HG03064 (cell line): ENCODE measurements at regions not wholly inside any gene's neighbourhood (a gene's known extent, or its start where the extent isn't known, plus 50 kb on each side); places are given as distances from the start of the nearest gene placed in this dataset.

ENCODE experiments used
- ATAC-seq: cut with Tn5 transposase; IDR thresholded peaks from one replicate; pipeline ENCODE4 v1.9.1; 2021; ENCODE audit warnings: low read depth; ENCODE audit not compliant: unreplicated experiment

DNA sequence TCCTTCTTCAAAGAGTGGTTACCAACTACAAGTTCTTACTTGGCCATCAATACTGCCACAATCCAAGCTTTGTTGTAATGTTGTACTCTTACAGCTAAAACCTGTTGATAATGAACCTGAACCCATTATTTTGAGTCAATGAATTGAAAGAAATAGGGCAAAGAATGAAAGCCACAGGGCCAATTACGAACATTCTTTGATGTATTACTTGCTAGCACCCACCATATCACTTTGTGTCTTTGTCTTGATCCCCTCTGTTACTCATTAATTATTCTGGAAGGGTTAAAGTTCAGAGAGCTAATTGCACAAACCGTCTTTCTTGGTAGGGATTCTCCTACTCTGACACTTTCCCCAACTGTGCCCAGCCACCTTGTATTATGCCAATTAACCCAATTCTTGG lies 53.2 kb upstream of the TFEC start:
- ATAC-seq = no peak

DNA sequence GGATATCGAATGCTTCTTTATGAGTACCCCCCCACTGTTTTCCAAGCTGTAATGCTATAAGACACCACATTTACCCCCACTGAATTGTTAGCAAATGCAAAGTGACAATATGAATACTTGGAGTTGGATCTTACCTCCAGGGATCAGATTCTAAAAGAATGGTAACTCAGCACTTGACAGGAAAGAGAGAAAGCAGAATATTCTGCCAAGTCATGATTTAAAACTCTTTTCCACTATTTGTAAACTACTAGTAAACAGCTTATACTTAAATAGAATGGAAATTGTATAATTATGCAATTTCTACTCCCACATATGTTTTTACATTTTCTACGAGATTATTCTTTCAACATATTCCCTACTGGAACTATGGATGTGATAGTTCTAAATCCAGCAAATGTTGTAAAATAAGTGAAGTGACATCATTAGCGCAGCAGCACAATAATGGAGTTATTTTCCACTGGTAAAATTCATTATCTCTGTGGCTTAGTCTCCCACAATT lies 56.0 kb upstream of the TFEC start:
- no peak for ATAC-seq

DNA sequence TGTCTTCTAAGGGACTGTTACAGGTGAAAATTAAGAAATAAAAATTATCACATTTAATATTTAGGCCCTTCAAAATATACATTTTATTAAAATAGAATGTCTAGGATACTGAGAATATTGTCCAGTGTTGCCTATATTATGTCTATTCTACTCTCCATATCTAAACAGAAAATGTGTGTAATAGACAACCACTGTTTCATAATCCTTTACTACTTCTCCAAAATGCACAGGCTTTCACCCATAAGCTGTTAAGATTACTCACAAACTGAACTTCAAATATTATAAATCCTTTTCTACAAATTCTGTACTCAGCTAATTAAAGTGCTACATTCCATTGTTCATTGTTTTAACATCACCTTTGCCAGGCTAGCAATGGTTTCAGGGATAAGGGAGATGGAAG lies 56.7 kb upstream of the TFEC start:
- ATAC-seq = no peak

DNA sequence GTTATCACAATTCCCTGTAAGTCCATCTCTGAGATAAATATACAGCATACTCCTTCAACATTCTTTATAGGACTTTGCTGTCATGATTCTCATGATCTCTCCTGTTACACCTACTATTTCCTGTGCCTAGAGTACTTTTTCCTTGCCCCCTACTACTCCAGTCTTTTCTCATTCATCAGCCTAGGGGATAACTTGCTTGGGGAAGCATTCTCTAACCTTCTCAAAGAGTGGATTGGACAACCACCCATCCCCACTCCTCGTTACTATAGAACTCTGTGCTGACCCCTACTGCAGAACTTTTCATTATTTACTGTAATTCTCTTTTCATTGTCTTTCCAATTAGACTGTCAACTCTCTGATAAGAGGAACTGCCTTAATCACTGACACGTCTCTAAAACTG lies 57.4 kb upstream of the TFEC start:
- no peak for ATAC-seq

DNA sequence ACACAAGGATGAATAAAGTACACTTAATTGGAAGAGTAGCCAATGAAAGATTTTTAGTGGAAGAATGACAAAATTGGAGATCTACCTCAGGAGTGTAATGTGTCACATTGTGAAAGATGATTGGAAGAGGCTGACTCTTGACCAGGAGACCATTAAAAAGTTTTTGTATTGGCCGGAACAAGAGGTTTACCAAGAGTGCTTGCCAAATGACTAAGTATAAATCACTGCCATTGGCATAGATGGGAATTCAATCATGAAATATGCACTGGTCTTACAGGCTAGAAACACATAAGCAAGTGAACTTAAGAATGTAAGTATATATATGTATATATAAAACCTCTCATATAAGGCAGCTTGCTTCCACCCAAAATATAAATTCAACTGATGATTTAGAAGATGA lies 58.7 kb upstream of the TFEC start:
- no peak for ATAC-seq

DNA sequence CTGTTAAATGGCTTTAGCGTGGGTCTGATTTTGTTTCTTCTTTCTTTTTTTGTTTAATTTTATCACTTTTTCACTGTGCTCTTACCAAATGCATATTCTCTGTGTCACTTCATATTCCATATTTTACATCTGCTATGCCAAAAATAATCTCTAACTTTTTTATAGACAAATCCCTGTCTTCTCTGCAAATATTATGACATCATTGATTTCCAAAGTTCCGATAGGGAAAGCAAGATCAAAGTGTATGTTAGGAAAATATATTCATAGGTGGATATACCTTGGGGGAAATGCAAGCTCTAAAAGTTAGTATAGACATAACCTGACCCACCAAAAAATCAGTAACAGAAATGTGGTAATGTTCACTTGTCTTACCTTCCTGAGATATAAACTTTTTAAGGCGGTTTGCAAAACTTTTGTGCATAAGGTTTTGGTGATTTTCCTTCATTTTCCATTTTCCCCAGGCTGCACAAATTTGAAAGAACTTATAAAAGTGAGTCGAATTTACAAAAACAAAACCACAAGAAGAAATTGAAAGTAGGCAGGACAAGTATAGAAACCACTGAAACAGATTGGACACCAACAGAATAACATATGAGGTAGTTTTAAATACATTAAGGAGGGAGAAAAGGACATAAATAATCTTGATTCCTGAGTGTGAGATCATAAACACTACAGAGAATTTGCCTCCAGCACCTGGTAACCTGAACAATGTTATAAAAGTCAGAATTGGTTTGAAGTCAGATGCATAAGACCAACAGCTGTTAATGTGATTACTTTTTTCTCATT lies 63.1 kb upstream of the TFEC start:
- no peak for ATAC-seq

DNA sequence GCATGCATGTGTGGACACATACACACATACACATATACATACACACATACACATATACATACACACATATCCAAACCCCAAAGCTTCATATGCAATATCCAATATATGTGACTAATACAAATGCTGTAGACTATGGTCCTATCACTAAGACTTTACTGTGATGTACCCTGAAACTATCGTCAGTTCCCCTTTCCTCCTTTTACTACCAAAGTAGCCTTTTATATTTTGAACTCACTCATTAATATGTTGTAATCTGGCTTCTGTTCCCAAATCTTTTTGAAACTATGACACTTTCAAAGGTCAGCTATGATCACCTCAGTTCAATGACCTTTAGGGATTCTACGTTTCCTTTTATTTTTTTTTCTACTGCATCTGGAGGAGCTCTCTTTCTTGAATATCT lies 64.8 kb upstream of the TFEC start:
- ATAC-seq = no peak

DNA sequence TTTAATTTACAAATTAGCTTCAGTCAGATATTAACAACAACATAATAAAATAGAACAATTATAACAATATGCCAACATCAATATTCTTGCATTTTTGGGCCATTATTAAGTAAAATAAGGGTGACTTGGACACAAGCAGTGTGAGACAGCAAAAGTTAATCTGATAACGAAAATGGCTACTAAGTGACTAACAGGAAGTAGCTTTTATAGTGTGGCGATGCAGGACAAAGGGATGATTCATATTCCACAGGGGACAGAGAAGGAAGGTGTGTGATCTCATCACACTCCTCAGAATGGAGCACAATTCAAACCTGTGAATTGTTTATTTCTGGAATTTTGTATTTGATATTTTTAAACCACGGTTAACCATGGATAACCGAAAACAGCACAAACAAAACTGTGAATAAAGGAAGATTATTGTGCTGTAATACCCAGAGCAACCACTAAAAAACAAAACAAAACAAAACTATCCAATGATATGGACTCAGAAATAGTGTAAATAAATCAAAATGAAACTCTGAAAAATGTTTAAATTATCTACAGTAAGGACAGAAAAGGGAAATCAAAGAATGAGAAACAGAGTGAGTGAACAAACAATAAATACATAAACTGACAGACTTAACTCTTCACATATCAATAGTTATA lies 66.9 kb upstream of the TFEC start:
- no peak for ATAC-seq

DNA sequence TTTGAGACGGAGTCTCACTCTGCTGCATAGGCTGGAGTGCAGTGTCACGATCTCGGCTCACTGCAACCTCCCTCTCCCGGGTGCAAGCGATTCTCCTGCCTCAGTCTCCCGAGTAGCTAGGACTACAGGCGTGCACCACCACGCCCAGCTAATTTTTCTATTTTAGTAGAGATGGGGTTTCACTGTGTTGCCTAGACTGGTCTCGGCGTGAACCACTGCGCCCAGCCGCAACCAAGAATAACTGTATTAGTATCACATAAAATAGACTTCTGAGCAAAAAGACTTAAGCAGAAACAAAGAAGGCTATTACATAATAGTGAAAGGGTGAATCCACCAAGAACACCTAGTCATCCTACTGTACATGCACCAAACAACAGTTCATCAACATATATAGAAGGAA lies 67.6 kb upstream of the TFEC start:
- ATAC-seq = no peak

DNA sequence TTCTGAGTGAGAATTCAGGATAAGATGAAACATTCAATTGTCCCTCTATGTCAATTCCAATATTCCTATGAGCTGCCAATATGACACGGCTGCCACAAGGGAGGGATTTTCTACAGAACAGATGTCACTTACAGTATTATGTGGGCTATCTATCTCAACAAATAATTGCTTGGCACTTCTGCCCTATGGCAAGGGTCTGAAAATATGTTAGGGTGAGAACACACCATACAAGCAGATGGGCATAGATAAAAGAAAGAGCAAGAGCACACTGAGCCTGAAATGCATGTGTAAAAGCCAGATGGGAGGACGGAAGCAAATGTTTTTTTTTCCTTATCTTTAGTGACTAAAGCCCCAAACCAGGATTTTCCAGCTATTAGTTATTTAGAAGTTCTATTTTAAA lies 70.1 kb upstream of the TFEC start:
- ATAC-seq = no peak

DNA sequence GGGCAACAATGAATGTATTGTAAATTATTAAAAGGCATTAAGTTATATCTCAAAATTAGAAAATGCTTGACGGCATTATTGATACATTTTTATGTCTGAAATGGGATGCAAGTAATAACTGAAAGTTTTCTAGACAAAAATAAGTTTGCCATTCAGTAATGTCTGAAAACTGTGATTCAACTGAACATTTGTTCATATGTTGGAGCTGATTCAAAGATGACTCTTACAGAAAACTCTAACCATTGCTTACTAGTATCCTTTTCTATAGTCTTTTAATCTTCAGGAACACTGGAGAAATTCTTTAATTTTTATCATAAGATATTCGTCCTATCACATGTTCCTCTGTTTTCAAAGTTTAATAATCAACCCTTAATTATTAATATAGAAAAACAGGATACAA lies 71.1 kb upstream of the TFEC start:
- ATAC-seq = no peak

DNA sequence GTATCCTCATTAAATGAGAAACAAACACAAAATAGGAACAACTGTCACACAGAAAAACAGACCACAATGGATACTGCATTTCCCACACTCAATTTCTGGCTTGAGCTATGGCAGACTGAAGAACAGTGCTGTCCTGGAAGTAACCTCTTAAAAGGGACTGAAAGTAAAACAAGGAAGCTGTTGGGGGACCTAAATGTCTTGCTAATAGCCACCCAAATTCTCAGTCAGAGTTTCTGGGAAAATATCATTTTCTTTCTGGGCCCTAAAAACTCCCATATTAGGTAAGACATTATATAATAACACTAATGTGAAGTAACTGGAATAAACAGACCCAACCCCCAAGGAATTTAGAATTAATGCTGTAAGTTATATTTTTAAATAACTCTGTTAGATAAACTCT lies 80.9 kb upstream of the TFEC start:
- ATAC-seq = no peak

DNA sequence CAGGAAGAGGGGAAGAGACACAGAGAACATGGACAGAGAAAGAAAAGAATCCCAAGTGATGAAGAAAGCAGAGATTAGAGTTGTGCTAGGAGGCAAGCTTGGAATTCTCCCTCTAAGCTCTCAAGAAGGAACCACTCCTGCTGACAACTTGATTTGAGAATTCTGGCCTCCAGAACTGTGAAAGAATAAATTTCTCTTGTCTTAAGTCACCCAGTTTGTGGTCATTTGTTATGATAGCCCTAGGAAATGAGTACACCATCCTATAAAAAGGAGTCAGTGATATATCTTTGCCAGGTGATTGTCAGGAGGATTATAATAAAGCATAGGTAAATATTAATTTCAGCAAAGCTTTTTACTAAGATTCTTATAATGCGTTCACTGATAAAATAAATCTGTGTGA lies 82.7 kb upstream of the TFEC start:
- ATAC-seq = no peak

DNA sequence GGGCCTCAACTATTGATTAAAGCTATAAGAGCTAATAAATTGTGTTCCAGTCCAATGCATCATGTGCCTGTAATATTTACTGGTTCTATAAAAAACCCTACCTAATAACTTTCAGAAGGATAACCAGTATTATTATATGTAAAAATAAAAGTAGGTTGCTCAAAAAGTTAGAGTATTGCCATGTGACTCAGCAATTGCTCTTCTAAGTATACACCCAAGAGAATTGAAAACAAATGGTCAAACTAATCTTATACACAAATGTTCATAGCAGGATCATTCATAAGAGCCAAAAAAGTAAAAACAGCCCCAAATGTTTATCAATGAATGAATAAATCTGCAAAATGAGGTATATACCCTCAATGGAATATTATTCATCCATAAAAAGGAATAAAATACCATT lies 89.5 kb upstream of the TES start:
- ATAC-seq = no peak

DNA sequence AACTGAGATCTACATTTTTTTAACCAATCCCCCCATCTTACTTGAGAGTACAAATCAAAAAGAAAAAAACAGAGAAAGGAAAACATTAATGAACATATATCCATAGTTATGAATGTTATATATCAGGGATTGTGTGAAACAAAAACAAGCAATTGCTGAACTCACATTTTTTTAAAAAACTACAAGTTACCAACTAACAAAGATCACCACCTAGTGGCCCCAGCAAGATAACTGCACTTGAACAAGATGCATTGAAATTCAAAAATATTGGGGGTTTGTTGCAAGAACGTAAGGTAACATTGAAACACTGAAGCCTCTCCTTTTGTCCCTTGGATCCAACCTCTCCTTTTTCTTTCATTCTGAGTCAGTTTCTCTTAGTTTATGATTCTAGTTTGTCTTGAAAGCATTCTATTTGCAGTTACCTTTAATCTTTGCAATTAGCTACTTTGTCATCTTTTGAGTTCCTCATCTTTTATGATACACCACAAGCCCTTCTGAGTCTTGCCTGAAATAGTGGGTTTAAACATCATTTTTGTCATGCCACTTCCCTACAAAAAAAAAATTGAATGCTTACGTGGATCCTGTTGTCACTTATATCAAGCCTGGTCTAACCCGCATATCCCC lies 87.3 kb upstream of the TES start:
- ATAC-seq = no peak

DNA sequence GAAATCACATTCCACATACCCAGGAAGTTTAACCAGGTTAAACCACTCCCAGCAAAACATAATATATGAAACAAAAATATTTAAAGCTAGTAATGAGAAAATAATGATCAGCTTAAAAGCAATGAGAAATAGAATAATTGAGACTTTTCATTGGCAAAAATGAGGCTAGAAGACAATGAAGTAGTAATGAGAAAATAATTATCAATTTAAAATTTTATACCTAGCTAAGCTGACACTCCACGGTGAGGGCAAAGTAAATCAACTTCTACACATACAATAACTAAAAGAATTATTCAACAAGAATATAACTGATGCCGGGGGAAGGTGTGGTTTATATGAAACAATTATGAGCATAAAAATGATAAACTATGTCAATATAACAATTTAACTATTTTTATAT lies 82.2 kb upstream of the TES start:
- no peak for ATAC-seq

DNA sequence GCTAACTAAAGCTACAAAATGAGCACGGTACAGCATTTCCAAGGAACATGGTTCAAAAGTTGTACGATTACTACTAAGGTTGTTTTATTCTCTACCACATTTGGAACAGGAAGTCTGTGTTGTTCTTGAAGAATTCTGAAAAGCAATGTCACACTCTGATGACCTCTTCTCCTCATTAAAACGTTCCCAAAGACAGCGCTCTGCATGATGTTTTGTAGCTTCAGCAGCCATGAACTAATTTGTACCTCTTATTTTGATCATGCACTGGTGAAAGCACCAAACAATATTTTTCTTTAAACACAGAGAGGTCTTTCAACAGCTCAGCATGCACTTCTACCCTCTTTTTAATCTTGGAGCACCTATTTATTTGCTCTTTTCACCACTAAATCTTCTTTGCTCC lies 75.0 kb upstream of the TES start:
- no peak for ATAC-seq

DNA sequence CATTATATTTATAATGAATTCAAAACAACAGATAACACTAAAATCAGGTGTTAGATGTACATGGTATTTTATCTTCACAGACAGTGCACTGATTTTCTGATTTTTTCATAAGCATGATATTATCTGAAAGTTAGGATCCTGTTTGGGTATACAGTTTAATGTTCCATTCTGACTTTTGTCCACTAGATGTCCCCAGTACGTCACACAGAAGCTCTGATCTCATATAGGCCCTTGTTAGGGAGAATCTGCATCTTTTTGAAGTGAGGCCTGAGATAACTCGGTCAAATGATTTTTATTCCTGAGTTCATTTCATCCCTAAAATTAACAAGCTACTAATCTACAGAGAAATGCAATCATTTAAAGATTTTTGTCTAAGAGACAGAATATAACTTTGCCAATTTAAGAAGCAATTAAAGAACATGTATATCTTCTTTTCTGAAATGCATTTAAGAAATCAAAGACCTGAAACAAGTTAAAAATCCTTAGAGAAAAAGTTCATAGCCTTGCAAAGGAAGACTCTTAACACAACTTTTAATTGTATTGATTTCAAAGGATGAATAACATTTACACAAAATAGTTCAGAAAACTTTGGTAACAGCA lies 72.0 kb upstream of the TES start:
- peak; percentile 96 for ATAC-seq

DNA sequence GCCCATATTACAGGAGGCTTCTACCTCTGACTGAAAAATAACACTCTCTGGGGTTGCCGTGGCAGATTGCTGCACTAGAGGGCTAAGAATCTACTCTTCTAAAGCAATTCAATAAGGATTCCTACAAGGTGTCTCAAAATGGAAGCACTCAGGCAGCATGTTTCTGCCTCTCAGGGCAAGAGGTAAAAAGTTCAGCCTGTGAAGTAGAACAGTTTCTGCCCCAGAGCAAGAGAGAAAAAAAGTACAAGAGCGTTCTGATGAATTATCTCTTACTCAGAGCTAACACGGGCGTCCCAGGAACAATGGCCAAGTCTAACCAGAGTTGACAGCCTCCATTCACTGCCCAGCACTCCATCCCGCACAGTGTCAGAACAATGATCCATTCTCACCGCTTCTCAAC lies 71.3 kb upstream of the TES start:
- ATAC-seq = no peak

DNA sequence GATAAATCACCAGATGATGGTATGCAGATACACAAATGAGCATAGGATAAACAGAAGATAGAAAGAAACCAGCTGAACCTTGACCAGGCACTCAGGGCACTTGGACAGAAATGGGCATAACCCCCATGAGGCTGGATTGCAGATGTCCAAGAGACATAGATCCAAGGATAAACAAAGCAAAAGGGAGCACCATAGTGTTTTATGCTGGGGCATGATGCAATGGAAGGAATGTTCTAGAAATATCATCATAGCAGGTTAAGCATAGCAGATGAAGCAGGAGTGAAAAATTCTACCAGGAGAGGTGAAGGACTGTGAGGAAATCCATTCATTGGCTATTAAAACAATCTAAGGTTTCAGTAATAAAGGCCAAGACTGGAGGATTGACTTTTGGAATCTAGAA lies 70.5 kb upstream of the TES start:
- no peak for ATAC-seq

DNA sequence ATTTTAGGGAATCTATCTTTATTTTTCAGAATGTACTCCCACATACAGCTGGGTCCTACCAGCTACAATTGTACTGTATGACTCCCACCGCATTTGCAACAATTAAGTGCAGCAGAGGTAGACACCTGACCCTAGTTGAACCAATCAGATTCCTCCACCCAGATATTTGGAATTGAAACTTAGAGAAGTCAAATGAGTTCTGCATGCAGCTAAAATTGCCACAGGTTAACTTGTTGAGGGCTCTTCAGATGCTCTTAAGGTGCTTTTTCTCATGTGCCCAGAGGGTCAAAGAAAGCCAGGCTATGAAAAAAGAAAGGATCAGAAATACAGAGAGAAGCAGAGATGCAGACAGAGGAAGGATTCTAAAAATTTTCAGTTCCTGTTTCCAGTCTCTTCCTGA lies 68.0 kb upstream of the TES start:
- ATAC-seq = no peak

DNA sequence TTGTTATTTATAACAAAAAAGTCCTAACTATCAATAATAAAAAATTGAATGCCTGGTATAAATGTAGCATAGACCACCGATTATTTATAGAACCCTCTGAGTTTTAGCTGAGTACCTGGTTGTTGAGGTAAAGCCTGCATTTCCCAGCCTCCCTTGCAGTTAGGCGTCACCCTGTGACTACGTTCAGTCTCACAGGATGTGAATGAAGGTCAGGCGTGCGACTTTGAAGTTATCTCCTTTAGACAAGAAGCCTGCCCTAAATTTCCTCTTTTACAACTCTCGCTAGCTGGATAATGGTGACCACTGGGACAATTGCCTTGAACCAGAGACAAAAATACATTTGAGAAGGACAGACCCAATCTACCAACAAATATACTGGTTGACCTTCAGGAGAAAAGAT lies 67.5 kb upstream of the TES start:
- no peak for ATAC-seq
